Natural killer cell (primary cell): ENCODE measurements at regions not wholly inside any gene's neighbourhood (a gene's known extent, or its start where the extent isn't known, plus 50 kb on each side); places are given as distances from the start of the nearest gene placed in this dataset.

Experiments
- ATAC-seq, 3 donors: fragments of 150-1000 bp in 2 of 3; fragments of 200-7000 bp in 1 of 3; cut with Tn5 transposase; 1 replicate in 1 of 3; 2 replicates in 2 of 3; pipeline ENCODE4 v1.10.0; 2021; ENCODE audit warnings: mild to moderate bottlenecking in 2 of 3, moderate library complexity in 2 of 3
- DNase-seq, 2 donors: peaks; one replicate each; pipeline versions ENCODE4 v3.0.0 to v3.0.0-alpha.2; 2013 to 2021; ENCODE audit warnings: mixed read lengths in 1 of 2
- H3K27ac ChIP-seq: one replicate; pipeline ENCODE4 v1.5.1; 2013; ENCODE audit warnings: mild to moderate bottlenecking, low read length
- H3K27me3 ChIP-seq: one replicate; pipeline ENCODE4 v1.6.1; 2013; ENCODE audit warnings: low read length; ENCODE audit not compliant: control insufficient read depth, insufficient read depth
- H3K36me3 ChIP-seq: one replicate; pipeline ENCODE4 v1.6.1; 2013; ENCODE audit warnings: low read length; ENCODE audit not compliant: control insufficient read depth, insufficient read depth
- H3K4me1 ChIP-seq: one replicate; pipeline ENCODE4 v1.6.1; 2013; ENCODE audit warnings: low read length; ENCODE audit not compliant: control insufficient read depth, insufficient read depth
- H3K4me3 ChIP-seq: one replicate; pipeline ENCODE4 v1.5.1; 2013; ENCODE audit warnings: low read length
- H3K9me3 ChIP-seq: one replicate; pipeline ENCODE4 v1.6.1; 2013; ENCODE audit warnings: low read length; ENCODE audit not compliant: control insufficient read depth, insufficient read depth
- H3K27ac Mint-ChIP-seq, 2 donors: one replicate each; pipeline ENCODE4 v1.8.0; 2022; ENCODE audit warnings: mild to moderate bottlenecking in 2 of 2, mixed read lengths in 2 of 2, moderate library complexity in 1 of 2
- H3K27me3 Mint-ChIP-seq, 2 donors: one replicate each; pipeline ENCODE4 v1.8.0; 2022; ENCODE audit warnings: low read depth in 2 of 2, mixed read lengths in 2 of 2
- H3K36me3 Mint-ChIP-seq: one replicate; pipeline ENCODE4 v1.8.0; 2022; ENCODE audit warnings: mixed read lengths
- H3K4me1 Mint-ChIP-seq, 2 donors: one replicate each; pipeline ENCODE4 v1.8.0; 2022; ENCODE audit warnings: mixed read lengths in 2 of 2
- H3K4me3 Mint-ChIP-seq: one replicate; pipeline ENCODE4 v1.8.0; 2022; ENCODE audit warnings: mild to moderate bottlenecking, moderate library complexity, mixed read lengths
- H3K9me3 Mint-ChIP-seq, 2 donors: one replicate each; pipeline ENCODE4 v1.8.0; 2022; ENCODE audit warnings: mixed read lengths in 2 of 2
- WGBS: methylation state at CpG from one replicate; pipeline ENCODE4 v1.1.7; 2013; ENCODE audit warnings: missing lambda C conversion rate; ENCODE audit not compliant: insufficient coverage; 5-methylcytosine and 5-hydroxymethylcytosine counted together
- intact Hi-C: fragments of 100-400 bp; cut with micrococcal nuclease; formaldehyde crosslinking; loops from one replicate; pipeline ENCODE4 v1.14.2; 2022
- TF ChIP-seq, protein P1 (sequence below): fragments of 200-600 bp; IDR thresholded peaks from one replicate; pipeline ENCODE4 v1.8.0; 2022; ENCODE audit warnings: antibody characterized with exemption

DNA sequence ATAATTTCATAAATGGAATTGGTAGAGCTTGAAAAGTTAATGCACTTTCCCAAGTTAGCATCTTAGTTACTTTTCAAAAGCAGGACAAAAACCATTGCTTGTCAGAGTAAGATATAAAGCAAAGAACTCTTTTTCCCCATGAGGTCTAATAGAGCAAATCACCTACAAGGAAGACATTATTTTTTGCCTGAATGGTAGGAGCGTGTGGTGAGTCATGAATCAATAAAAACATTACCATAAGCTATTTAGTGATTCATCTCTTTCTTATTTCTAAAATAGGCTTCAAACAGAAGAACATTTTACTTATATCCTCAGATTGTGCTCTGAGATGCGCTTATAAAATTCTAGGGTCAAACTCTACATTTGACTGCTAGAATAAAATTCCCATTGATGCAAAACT is 109.4 kb upstream of the GPRIN3 start:
- Histone ChIP-seq H3K27ac (no peak overlapping the region), H3K4me1 (no peaks in the 10 kb centered on the region), H3K36me3 (no peaks in the 10 kb centered on the region), H3K4me3 (no peak overlapping the region), H3K9me3 (no peaks in the 10 kb centered on the region), H3K27me3 (no peaks in the 10 kb centered on the region)
- Mint-ChIP-seq H3K4me3 (no peak overlapping the region), H3K27me3 (no peaks in the 10 kb centered on the region), H3K36me3 (no peaks in the 10 kb centered on the region), H3K4me1 (no peaks in the 10 kb centered on the region), H3K27ac (no peak overlapping the region), H3K9me3 (no peaks in the 10 kb centered on the region)
- intact Hi-C loops, result no loop called here
- DNase-seq (no peak), ATAC-seq (no peak)
- TF ChIP-seq, protein P1, sequence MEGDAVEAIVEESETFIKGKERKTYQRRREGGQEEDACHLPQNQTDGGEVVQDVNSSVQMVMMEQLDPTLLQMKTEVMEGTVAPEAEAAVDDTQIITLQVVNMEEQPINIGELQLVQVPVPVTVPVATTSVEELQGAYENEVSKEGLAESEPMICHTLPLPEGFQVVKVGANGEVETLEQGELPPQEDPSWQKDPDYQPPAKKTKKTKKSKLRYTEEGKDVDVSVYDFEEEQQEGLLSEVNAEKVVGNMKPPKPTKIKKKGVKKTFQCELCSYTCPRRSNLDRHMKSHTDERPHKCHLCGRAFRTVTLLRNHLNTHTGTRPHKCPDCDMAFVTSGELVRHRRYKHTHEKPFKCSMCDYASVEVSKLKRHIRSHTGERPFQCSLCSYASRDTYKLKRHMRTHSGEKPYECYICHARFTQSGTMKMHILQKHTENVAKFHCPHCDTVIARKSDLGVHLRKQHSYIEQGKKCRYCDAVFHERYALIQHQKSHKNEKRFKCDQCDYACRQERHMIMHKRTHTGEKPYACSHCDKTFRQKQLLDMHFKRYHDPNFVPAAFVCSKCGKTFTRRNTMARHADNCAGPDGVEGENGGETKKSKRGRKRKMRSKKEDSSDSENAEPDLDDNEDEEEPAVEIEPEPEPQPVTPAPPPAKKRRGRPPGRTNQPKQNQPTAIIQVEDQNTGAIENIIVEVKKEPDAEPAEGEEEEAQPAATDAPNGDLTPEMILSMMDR, result no peak
- 100% methylated on average over 1 of the region's 2 CpGs for WGBS

DNA sequence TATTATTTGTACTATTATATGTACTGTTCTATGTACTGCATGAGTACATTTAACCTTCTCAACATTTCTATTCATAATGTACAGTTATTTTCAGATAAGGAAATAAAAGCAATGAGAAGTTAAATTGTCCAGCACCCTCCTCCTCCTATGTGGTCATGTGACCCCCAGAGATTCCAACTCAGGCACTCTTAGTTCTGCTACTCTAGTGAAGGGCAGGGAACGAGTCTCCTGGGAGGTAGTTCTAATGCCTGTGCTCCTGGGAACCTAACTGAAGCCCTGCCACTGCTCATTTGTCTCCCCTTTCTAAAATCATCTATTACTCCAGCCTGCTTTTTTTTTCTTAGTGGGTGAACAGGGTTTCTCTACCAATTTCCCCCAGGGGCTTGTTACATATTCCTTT is 105.9 kb upstream of the GPRIN3 start:
- intact Hi-C loops, result no loop called here
- no peaks in the 10 kb centered on the region for H3K4me1 ChIP-seq
- DNase-seq (no peak), ATAC-seq (no peak)
- H3K27me3 ChIP-seq, result no peaks in the 10 kb centered on the region
- no peak overlapping the region for H3K27ac ChIP-seq
- no peak overlapping the region for H3K27ac Mint-ChIP-seq
- H3K4me3 Mint-ChIP-seq, result no peak overlapping the region
- H3K4me3 ChIP-seq, result no peak overlapping the region
- H3K27me3 Mint-ChIP-seq, result peaks cover 0 to 6% of the 10 kb centered on the region in 2 donors
- TF ChIP-seq, protein P1, result no peak
- H3K9me3 Mint-ChIP-seq, result no peaks in the 10 kb centered on the region
- H3K36me3 Mint-ChIP-seq, result no peaks in the 10 kb centered on the region
- WGBS, result 100% methylated on average over 1 of the region's 1 CpG
- no peaks in the 10 kb centered on the region for H3K4me1 Mint-ChIP-seq
- no peaks in the 10 kb centered on the region for H3K36me3 ChIP-seq
- no peaks in the 10 kb centered on the region for H3K9me3 ChIP-seq

DNA sequence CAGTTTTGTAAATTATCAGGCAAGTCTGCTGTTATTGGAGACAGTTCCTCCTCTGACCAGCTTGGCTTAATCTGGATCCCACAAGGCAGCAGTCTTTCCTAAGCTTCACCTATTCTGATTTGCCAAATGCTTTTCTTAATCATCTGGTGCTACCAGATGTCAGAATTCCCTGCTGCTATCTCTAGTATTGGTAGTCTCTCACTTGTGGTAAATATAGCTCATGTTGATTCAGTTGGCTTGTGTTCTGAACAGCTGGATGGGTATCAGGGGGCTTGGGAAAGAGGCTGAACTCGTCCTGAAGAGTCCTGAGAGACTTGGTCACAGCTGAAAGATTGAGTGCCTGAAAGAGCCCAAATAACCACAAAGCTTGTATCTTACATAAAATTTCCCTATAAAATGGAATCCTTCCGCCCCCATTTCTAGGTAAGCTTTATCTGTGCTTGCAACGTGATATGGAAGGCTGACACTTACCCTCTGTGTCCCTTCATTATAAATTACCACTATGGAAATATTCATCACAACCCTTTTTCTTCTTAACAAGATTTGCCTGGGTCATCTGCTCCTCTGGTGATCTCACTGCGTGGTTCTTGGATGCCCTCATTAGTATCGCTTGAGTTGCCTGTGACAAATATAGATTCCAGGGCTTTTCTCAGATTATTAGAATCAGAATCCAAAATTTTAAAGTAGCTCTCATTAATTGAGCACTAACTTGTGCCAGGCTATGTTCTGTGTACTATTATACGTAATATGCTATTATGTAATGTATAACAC is 104.1 kb upstream of the GPRIN3 start:
- DNase-seq (no peak), ATAC-seq (no peak)
- Histone ChIP-seq H3K27me3 (no peaks in the 10 kb centered on the region), H3K9me3 (no peaks in the 10 kb centered on the region), H3K4me1 (no peaks in the 10 kb centered on the region), H3K36me3 (no peaks in the 10 kb centered on the region), H3K4me3 (no peak overlapping the region), H3K27ac (no peak overlapping the region)
- Mint-ChIP-seq H3K36me3 (no peaks in the 10 kb centered on the region), H3K4me1 (no peaks in the 10 kb centered on the region), H3K27me3 (peaks cover 0 to 6% of the 10 kb centered on the region in 2 donors), H3K4me3 (no peak overlapping the region), H3K9me3 (no peaks in the 10 kb centered on the region), H3K27ac (no peak overlapping the region)
- 83% methylated on average over 5 of the region's 6 CpGs for WGBS
- intact Hi-C loops, result no loop called here
- TF ChIP-seq, protein P1, result no peak

DNA sequence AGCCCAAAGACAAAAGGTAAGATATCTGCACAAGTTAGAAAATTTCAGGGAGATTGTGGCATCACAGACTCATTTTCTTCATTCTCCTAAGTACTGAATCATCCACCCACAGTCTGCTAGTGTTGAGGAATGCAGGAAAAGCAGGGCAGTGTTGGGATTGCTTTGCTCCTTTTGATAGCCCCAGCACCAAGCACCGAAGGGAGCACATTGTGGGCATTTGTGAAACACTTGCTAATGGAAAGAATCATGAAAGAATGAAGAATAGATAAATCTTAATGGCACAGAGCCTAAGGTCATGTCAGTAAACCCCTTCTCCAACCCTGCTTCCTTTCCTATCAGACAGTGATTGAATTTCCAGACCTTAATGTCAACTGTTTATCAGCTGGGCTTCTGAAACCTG is 103.1 kb upstream of the GPRIN3 start:
- Histone ChIP-seq H3K27me3 (no peaks in the 10 kb centered on the region), H3K4me1 (no peaks in the 10 kb centered on the region), H3K4me3 (no peak overlapping the region), H3K9me3 (no peaks in the 10 kb centered on the region), H3K27ac (no peak overlapping the region), H3K36me3 (no peaks in the 10 kb centered on the region)
- TF ChIP-seq, protein P1, result no peak
- no peak for DNase-seq
- H3K4me3 Mint-ChIP-seq, result no peak overlapping the region
- H3K4me1 Mint-ChIP-seq, result no peaks in the 10 kb centered on the region
- H3K36me3 Mint-ChIP-seq, result no peaks in the 10 kb centered on the region
- intact Hi-C loops, result no loop called here
- H3K27me3 Mint-ChIP-seq, result peaks cover 0 to 6% of the 10 kb centered on the region in 2 donors
- H3K27ac Mint-ChIP-seq, result no peak overlapping the region
- H3K9me3 Mint-ChIP-seq, result no peaks in the 10 kb centered on the region
- WGBS, result 75% methylated on average over 1 of the region's 1 CpG
- ATAC-seq, result no peak
